MG63 (cell line): ENCODE measurements at regions not wholly inside any gene's neighbourhood (a gene's known extent, or its start where the extent isn't known, plus 50 kb on each side); places are given as distances from the start of the nearest gene placed in this dataset.
A peak's percentile ranks its signal among the peaks of the same experiment; 100 is the strongest.

ENCODE experiments used
- DNase-seq: peaks from one replicate; pipeline ENCODE4 v3.0.0-alpha.2; 2020
- H3K27me3 ChIP-seq: fragments of 250-450 bp; sonication (Bioruptor Pico); 2 replicates; pipeline ENCODE4 v1.5.1; 2020; ENCODE audit warnings: mild to moderate bottlenecking, moderate library complexity
- H3K36me3 ChIP-seq: fragments of 250-450 bp; sonication (Bioruptor Pico); 2 replicates; pipeline ENCODE4 v1.5.1; 2020; ENCODE audit warnings: mild to moderate bottlenecking, moderate library complexity
- H3K4me3 ChIP-seq: fragments of 250-450 bp; sonication (Bioruptor Pico); 2 replicates; pipeline ENCODE4 v1.5.1; 2020; ENCODE audit warnings: mild to moderate bottlenecking, moderate library complexity
- H3K9me3 ChIP-seq: fragments of 250-450 bp; sonication (Bioruptor Pico); 2 replicates; pipeline ENCODE4 v1.5.1; 2020; ENCODE audit warnings: mild to moderate bottlenecking, moderate library complexity

DNA sequence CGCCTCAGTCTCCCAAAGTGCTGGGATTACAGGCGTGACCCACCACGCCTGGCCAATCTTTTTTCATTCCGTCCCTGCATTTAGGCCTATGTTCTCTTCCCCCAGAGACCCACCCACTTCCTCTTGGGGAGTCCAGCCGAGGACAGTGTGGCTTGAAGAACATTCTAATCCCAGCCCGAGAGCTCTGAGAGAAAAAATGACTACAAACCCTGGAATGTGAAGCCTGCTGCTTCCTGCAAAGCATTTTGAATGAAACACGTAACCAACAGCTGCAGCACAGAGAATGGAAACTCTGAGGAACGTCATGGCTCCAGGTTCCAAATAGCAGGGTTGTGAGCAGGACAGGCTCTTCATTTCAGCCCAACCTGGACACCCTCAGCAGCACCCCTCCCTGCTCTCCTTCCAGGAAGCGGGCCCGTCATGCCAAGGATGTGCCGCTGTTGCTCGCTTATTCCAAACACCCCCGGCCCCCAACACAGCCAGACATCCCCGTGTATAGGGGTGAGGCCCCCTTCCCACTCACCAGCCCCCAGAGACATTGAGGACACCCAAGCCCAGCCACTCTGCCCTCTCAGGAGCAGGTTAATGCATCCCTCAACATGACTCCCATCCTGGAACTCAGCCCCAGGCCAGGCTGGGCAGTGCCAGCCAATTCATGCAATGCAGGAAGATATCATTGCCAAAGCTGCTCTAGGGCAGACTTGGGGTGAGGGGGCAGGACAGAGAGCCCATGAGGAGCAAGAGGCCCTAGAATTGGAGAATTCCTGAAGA is 139.8 kb downstream of the ZFP36L2 start:
- Histone ChIP-seq H3K4me3 (no peak overlapping the region), H3K36me3 (no peaks in the 10 kb centered on the region; the same call in 1 of the 2 replicates), H3K9me3 (peaks cover 16% of the 10 kb centered on the region), H3K27me3 (no peaks in the 10 kb centered on the region)
- peak; percentile 94 for DNase-seq

DNA sequence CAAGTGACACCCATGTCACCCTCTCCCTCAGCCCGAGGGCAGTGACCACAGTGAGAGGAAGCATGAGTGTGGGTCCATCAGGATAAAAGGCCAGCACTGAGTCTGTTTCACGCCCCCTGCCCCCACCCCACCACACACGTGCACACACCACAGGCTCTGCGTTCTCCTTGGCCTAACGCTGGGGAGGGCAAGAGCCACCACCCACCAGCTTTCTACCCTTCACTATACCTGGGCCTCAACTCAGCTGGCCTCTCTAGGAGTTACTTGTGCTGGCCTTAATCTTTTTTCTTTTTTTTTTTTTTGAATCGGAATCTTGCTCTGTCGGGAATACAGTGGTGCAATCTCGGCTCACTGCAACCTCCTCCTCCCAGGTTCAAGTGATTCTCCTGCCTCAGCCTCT is 140.5 kb downstream of the ZFP36L2 start:
- no peak for DNase-seq
- H3K27me3 ChIP-seq, result no peaks in the 10 kb centered on the region
- H3K9me3 ChIP-seq, result peaks cover 15% of the 10 kb centered on the region
- no peaks in the 10 kb centered on the region; the same call in 1 of the 2 replicates for H3K36me3 ChIP-seq
- no peak overlapping the region for H3K4me3 ChIP-seq

DNA sequence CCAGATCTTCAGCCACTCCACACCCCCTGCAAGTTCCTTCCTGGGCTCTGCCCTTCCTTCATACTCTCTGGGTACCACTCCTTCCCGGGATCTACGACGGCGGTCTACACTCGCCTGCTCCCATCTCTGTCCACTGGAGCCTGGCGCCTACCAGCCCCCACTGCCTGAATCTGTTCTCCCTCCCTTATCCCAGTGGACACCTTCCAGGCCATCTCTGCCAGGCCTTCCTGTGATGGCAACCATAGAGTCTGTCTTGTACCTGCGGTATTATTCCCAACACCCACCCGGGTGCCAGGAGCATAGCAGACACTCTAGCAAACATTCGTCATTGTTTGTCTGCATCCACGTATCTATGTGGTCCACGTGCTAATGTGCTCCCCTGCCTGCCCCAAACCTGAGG is 140.9 kb downstream of the ZFP36L2 start:
- Histone ChIP-seq H3K36me3 (no peaks in the 10 kb centered on the region; the same call in 1 of the 2 replicates), H3K4me3 (no peak overlapping the region), H3K27me3 (no peaks in the 10 kb centered on the region), H3K9me3 (peaks cover 11% of the 10 kb centered on the region)
- DNase-seq, result no peak

DNA sequence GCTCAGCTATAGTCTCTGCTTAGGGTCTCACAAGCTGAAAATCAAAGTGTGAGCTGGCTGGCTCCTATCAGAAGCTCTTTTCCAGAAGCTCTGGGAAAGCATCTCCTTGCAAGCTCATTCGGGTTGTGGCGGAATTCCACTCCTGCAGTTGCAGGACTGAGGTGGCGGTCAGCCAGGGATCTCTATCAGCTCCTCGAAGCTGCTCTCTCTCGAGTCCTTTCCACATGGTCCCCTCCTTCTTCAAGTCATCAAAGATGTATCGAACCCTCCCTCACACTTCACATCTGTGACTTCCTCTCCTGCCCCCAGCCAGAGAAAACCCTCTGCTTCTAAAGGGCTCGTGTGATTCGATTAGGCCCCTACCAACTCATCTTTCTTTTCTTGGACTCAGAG is 141.7 kb downstream of the ZFP36L2 start:
- no peak overlapping the region for H3K4me3 ChIP-seq
- no peak for DNase-seq
- H3K9me3 ChIP-seq, result peaks cover 3% of the 10 kb centered on the region
- no peaks in the 10 kb centered on the region for H3K36me3 ChIP-seq
- no peaks in the 10 kb centered on the region for H3K27me3 ChIP-seq

DNA sequence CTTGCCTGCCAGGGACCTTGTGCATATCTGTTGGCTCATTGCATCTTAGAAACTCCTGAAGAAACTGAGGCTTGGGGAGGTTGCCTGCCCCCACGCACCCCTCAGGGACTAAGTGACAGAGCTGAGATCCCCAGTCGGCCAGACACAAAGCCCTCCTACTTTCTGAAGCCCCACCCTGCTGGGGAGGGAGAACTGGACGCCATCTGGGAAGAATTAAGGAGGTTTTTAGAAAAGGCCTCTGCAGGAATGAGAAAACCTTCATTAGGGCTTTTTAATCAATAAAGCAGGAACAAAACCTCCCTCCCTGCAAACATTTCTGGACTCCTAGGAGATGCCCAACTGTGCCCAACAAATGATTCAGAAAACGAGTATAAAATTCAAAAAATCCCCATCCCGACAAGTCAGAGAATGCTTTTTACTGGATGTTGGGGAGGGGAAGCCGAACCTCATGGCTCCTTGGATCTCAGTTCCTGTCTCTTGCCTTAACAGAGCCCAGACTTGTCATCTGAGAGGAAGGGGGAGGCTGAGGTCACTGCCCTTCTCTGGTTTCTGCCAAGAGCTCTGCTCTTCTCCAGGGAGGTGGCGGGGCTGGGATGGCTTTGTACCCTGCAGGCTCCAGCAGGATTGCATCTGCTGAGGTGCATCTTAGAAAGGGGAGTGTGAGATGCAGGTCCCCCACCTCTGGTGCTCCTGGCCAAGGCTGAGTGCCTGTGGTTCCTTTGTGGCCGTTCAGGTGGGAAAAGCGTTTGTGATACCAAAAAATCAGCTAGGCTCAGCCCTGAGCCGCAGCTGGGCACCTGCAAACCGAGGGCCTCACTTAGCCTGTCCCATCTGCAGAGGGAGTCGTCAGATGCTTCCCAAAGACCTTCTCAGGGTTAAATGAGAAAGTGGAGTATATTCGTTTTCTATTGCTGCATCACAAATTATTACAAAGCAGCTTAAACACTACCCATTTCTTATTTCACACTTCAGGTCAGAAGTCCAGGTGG is 142.4 kb downstream of the ZFP36L2 start:
- Histone ChIP-seq H3K36me3 (no peaks in the 10 kb centered on the region), H3K27me3 (no peaks in the 10 kb centered on the region), H3K9me3 (no peaks in the 10 kb centered on the region), H3K4me3 (no peak overlapping the region)
- DNase-seq, result peak; percentile 90

DNA sequence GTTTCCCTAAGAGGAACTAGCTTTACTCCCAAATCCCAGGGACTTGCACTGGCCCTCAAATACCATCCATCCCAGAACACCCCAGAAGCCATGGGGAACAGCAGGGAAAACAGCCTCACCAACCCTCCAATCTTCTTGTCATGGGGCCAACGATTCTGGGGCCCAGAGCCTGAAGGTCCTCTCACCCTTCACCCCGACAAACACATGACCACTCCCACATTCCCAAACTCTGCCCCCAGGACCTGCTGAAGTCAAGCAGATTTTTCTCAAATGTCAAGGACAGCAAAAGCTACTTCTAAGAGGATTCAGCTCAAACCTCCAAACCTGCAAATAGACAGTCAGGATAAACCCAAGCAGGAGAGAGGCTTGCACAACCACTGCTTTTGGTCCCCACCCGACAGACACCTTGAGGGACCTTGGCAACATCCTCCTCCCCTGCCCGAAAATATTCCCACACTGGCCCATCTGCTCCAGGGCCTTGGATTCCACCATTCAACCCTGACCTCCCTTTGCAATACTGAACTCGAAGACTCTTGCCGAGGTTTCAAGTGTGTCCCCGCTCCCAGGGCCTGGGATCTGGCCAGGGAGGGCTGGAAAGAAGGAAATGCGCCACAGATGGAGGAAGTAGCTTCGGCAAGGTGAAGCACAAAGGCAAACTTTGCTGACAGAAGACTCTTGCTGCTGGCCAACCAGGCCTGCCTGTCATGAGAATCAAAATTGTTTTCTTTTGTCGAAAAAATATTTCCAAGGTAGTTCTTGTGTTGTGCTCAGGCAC is 143.3 kb downstream of the ZFP36L2 start:
- DNase-seq, result no peak

DNA sequence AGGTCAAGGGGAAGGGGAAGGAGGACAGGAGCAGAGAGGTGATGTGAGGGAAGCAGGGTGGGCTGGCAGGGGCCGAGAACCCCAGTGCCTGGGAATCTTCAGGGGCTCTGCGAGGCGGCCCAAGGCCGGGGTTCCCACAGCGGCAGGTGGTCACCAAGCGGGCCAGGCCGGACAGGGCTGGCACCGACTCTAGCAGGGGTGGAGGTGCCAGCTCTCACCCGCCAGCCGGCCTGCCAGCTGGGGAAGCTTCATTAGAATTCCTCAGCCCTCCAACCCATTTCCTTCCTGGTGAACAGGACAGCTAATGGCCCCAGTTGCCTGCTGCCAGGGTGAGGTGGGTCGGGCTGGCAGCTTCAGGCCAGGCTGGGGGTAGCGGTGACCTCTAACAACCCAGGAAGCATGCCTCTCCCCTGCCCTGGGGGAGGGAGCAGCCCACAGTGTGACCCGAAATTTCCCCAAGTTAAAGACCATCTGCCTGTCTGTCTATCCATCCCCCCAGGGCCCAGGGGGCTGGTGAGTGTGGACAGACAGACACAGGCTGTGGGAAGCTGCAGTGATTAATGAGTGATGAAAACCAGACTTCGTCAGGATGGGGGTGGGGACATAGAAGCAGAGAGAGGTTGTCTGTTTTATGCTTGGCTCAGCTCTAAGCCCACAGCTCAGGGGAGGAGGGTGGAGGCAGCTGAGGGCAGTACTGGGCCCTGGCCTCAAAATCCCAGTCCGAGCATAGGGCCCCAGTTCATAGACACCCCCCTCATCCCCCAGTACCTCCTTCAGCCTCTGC is 144.1 kb downstream of the ZFP36L2 start:
- Histone ChIP-seq H3K36me3 (no peaks in the 10 kb centered on the region), H3K4me3 (no peak overlapping the region), H3K9me3 (no peaks in the 10 kb centered on the region), H3K27me3 (no peaks in the 10 kb centered on the region)
- DNase-seq, result peak; percentile 93

More for the DNA sequence above, 143.3 kb downstream of the ZFP36L2 start:
- no peak overlapping the region for H3K4me3 ChIP-seq
- H3K9me3 ChIP-seq, result no peaks in the 10 kb centered on the region
- H3K36me3 ChIP-seq, result no peaks in the 10 kb centered on the region
- no peaks in the 10 kb centered on the region for H3K27me3 ChIP-seq

DNA sequence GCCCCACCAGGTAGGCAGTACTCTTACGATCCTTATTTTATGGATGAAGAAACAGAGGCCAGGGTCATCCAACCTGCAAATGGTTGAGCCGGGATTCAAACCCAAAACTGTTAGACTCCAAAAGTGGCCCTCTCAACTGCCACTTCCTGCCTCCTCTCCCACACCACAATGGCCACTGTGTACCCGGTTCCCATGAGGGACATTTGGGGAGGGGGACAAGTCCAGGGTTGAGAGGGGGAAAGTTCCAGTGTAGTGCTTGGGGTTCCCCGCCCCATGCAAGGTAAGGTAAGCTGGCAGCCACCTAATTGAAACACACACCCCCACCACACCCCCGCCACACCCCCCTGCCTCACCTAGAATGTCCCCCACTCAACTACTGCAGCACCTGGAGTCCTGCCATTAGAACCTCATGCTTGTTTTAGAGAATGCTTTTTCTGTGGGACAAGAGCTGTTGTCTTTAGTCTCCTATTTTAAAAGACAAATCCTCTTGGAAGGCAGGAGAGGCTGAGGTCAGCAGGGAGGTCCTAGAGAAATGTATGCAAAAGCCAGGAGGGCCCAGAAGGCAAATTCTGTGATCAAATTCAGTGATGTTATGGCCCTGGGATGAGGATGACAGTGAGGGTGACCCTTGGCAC is 145.2 kb downstream of the ZFP36L2 start:
- Histone ChIP-seq H3K9me3 (no peaks in the 10 kb centered on the region), H3K36me3 (no peaks in the 10 kb centered on the region), H3K4me3 (no peak overlapping the region), H3K27me3 (no peaks in the 10 kb centered on the region)
- no peak for DNase-seq

DNA sequence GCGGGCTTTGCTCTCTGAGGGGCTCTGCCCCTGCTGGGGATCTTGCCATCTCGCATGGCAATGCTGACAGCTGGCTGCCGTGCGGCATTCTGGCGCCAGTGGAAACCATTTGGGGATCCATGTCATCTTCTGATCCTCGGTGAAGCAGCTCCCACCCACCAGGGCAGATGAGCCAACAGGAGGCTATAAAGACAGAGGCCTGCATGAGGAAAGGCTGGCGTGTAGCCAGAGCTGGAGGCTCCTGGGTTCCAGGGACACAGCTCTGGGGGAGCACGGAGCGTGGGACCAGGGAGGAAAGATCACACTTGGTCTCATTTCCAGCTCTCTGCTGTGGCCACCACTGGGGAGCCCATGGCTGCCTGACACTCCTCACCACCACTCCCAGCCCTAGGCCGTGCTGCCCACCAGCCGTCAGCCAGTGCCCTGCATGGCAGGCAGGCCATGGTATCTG is 145.8 kb downstream of the ZFP36L2 start:
- no peak for DNase-seq
- Histone ChIP-seq H3K36me3 (no peaks in the 10 kb centered on the region), H3K27me3 (no peaks in the 10 kb centered on the region), H3K4me3 (no peak overlapping the region), H3K9me3 (no peaks in the 10 kb centered on the region)

DNA sequence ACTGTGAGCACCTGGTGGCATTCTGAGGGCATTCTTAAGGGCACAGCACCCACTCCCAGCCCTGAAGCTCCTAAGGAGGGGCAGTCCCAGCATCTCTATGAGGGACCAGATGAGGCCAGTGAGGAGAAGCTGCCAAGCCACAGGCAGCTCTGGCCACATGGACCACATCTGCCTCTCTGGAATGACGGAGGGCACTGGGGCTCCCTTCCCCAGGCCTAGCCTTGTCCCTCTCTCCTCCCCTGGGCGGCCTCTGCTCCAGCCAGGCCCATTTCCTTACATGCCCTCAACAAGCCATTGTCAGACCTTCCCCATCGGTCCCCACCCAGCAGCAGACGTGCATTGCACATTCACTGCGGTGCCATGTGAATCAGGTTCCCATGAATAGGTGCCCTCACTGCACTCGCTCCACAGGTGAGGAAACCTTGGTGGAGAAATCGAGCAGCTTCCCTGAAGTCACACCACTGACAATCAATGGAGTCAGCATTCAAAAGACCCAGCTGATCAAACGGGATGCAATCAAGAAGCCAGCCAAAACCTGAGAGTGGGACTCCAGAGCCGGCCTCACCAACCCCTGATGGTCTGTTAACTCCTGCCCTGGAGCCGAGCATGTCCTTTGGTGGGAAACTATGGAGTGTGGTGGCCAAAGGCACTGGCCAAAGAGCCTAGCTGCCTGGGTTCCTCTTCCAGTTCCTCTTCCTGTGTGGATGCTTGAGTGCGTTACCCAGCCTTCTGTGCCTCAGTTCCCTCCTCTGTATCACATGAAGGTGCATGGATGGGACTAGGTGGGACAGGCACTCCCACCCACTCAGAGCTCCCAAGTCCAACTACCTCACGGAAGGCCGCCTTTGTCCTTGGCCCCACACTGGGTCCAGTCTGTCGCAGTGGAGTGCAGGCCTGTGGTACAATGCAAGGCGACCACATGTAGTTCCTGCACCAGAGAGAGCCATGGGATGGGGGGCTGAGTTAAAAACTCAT is 147.3 kb downstream of the ZFP36L2 start:
- H3K27me3 ChIP-seq, result no peaks in the 10 kb centered on the region
- peak; percentile 28 for DNase-seq
- H3K36me3 ChIP-seq, result no peaks in the 10 kb centered on the region
- H3K4me3 ChIP-seq, result no peak overlapping the region
- H3K9me3 ChIP-seq, result no peaks in the 10 kb centered on the region

DNA sequence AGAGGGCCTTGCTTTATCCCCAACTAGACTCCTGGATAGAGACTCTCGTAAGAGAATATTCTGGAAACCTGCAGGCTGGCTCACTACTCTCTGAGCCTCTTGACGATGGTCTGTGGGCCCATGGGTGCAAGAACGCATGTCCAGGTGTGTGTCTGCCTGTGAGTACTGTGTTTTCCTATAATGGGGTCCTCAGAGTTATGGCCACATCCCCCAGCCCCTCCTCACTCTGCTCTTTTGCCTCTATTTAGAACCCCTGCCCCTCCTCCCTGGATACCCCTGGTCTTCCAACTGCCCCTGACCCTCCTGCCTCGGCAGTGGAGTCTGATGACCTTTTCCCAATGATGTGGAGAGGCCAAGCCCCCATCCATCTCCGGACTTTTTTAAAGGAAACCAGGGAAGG is 148.1 kb downstream of the ZFP36L2 start:
- no peak for DNase-seq
- H3K4me3 ChIP-seq, result no peak overlapping the region
- H3K9me3 ChIP-seq, result no peaks in the 10 kb centered on the region
- no peaks in the 10 kb centered on the region for H3K27me3 ChIP-seq
- H3K36me3 ChIP-seq, result no peaks in the 10 kb centered on the region

DNA sequence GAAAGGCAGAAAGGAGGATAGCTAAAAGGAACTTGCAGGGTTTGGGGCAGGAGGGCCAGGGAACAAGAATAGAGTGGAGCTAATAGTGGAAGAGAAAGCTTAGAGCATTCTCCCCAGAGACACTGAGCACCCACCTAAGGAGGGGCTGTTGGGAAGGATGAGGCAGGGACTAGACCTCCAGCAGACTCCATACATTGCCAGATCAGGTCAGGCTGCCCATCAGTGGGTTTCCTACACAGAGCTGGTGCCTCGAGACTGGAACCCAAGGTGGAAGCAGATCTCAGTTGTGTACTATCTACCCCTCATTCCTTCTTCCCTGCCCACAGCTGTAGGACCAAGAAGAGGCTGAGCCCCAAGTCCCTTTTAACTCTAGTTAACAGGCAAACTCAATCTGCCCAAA is 148.5 kb downstream of the ZFP36L2 start:
- no peak overlapping the region for H3K4me3 ChIP-seq
- no peaks in the 10 kb centered on the region for H3K27me3 ChIP-seq
- no peaks in the 10 kb centered on the region for H3K9me3 ChIP-seq
- H3K36me3 ChIP-seq, result no peaks in the 10 kb centered on the region
- DNase-seq, result no peak

DNA sequence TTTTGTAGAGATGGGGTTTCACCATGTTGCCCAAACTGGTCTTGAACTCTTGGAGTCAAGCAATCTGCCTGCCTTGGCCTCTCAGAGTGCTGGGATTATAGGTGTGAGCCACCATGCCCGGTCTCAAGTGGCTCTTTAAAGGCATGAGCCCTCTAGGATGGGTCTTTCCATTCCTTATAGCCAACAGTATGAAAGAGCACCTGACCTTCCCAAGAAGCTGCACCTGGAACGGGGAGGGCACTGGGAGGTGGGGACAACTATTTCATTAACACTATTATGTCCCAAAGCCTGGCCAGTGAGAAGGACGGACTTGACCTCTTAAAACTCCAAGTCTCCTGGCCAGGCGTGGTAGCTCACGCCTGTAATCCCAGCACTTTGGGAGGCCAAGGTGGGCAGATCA is 149.7 kb downstream of the ZFP36L2 start:
- Histone ChIP-seq H3K9me3 (no peaks in the 10 kb centered on the region), H3K36me3 (no peaks in the 10 kb centered on the region), H3K4me3 (no peak overlapping the region), H3K27me3 (no peaks in the 10 kb centered on the region)
- DNase-seq, result no peak

DNA sequence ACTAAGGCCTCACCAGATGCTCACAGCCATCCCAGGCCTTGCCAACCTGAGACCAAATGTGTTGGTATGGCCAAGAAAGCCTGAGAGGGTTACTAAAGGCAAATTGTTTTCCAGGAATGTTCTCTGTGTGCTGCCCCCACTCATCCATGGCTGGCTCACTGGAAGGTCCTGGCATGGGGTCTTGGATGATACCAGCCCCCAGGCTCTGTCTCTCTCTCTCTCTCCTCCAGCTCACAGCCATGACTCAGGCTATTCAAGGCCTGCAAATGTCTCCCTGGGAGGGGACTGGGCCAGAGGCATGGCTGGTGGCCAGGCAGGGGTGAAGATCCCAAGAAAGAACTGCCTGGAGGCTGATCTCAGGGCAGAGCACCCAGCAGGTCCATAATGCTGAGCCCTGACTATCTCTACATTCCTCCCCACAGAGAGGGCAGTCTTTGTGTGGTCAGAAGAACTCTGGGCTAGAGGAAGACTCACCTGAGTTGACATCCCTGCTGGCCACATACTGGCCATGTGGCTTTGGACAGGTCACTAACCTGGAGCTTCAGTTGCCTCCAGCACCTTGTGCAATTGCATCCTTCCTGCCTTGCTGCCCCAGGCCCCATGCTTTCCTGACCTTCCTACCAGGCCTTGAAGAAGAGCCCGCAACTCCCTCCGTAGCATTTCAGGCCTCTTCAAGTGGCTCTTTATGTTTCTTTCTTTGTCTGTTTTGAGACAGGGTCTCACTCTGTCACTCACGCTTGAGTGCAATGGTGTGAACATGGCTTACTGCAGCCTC is 150.4 kb downstream of the ZFP36L2 start:
- Histone ChIP-seq H3K27me3 (no peaks in the 10 kb centered on the region), H3K4me3 (no peak overlapping the region), H3K36me3 (no peaks in the 10 kb centered on the region), H3K9me3 (no peaks in the 10 kb centered on the region)
- peak; percentile 99 for DNase-seq
